Loucy (cell line): ENCODE measurements at regions not wholly inside any gene's neighbourhood (a gene's known extent, or its start where the extent isn't known, plus 50 kb on each side); places are given as distances from the start of the nearest gene placed in this dataset.
"Not testable (repeated sequence)": the region's sequence is repeated elsewhere in the genome, so short reads cannot be mapped to it uniquely, and the experiment has no call there.

ENCODE experiments used
- H2AFZ ChIP-seq: fragments of 200-600 bp; sonication (generic); 2 replicates; pipeline ENCODE4 v1.6.0; 2016; ENCODE audit warnings: antibody characterized with exemption, mild to moderate bottlenecking, low read length, moderate library complexity
- H3F3A ChIP-seq: fragments of 200-600 bp; 2 replicates; pipeline ENCODE4 v1.6.0; 2016; ENCODE audit warnings: antibody characterized with exemption, low read depth, mild to moderate bottlenecking
- H3K27me3 ChIP-seq: fragments of 200-600 bp; sonication (generic); 2 replicates; pipeline ENCODE4 v1.6.1; 2014; ENCODE audit warnings: low read length, mild to moderate bottlenecking; ENCODE audit not compliant: insufficient read depth, poor library complexity, severe bottlenecking
- H3K36me3 ChIP-seq: fragments of 200-600 bp; sonication (generic); 2 replicates; pipeline ENCODE4 v1.6.1; 2016; ENCODE audit warnings: low read length; ENCODE audit not compliant: insufficient read depth
- H3K4me1 ChIP-seq: fragments of 200-600 bp; sonication (generic); 2 replicates; pipeline ENCODE4 v1.5.1; 2014; ENCODE audit warnings: low read length, mild to moderate bottlenecking; ENCODE audit not compliant: insufficient read depth, poor library complexity, severe bottlenecking
- H3K4me2 ChIP-seq: fragments of 200-600 bp; sonication (generic); 2 replicates; pipeline ENCODE4 v1.6.0; 2014; ENCODE audit warnings: antibody characterized with exemption, low read length, low read depth, mild to moderate bottlenecking; ENCODE audit not compliant: poor library complexity, severe bottlenecking
- H3K4me3 ChIP-seq: fragments of 200-600 bp; sonication (generic); 2 replicates; pipeline ENCODE4 v1.5.1; 2014; ENCODE audit warnings: low read length, mild to moderate bottlenecking, mixed read lengths; ENCODE audit not compliant: poor library complexity, severe bottlenecking
- H3K79me2 ChIP-seq: fragments of 200-600 bp; sonication (generic); 2 replicates; pipeline ENCODE4 v1.6.1; 2014; ENCODE audit warnings: low read length; ENCODE audit not compliant: insufficient read depth
- H3K9ac ChIP-seq: fragments of 200-600 bp; sonication (generic); 2 replicates; pipeline ENCODE4 v1.6.0; 2014; ENCODE audit warnings: mild to moderate bottlenecking, low read depth, low read length, moderate library complexity; ENCODE audit not compliant: poor library complexity, severe bottlenecking
- H3K9me2 ChIP-seq: fragments of 200-600 bp; sonication (generic); replicated peaks from 2 replicates; pipeline ENCODE4 v1.6.1; 2016; ENCODE audit warnings: low read depth, low read length, mixed read lengths
- H3K9me3 ChIP-seq: fragments of 200-600 bp; sonication (generic); 2 replicates; pipeline ENCODE4 v1.6.1; 2014; ENCODE audit warnings: mild to moderate bottlenecking, antibody characterized with exemption, low read length, low read depth; ENCODE audit not compliant: insufficient read depth
- H4K20me1 ChIP-seq: fragments of 200-600 bp; sonication (generic); 2 replicates; pipeline ENCODE4 v1.6.0; 2014; ENCODE audit warnings: antibody characterized with exemption, low read length, mild to moderate bottlenecking; ENCODE audit not compliant: insufficient read depth, poor library complexity, severe bottlenecking
- EZH2phosphoT487 ChIP-seq: fragments of 200-600 bp; IDR thresholded peaks from 2 replicates; pipeline ENCODE4 v1.6.1; 2018; ENCODE audit warnings: antibody characterized with exemption, mild to moderate bottlenecking, moderate library complexity, borderline replicate concordance
- TF ChIP-seq, protein P1 (sequence below): fragments of 200-600 bp; sonication (generic); conservative IDR thresholded peaks from 2 replicates; pipeline ENCODE4 v1.5.1; 2014; ENCODE audit warnings: mild to moderate bottlenecking, antibody characterized with exemption, low read length

DNA sequence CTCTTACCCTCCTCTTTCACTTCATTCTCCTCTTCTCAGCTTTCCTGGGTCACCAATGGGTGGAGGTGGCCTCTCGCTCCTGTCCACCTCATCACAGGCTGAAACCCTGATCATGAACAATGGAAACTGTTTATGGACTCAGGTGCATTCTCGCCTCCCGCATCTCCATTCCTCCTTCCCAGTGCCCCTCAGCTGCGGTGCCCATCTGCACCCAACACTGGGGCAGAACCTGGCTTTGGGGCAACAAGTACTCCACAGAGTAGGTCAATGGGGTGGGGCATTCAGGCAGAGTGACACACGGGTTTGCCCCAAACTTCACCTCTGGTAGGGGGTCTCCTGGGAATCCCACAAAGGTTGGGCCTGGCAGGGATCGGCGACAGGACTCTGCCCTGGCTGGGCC, 199.5 kb downstream of the RTP5 start:
- no peak overlapping the region for H2AFZ ChIP-seq
- TF ChIP-seq, protein P1, sequence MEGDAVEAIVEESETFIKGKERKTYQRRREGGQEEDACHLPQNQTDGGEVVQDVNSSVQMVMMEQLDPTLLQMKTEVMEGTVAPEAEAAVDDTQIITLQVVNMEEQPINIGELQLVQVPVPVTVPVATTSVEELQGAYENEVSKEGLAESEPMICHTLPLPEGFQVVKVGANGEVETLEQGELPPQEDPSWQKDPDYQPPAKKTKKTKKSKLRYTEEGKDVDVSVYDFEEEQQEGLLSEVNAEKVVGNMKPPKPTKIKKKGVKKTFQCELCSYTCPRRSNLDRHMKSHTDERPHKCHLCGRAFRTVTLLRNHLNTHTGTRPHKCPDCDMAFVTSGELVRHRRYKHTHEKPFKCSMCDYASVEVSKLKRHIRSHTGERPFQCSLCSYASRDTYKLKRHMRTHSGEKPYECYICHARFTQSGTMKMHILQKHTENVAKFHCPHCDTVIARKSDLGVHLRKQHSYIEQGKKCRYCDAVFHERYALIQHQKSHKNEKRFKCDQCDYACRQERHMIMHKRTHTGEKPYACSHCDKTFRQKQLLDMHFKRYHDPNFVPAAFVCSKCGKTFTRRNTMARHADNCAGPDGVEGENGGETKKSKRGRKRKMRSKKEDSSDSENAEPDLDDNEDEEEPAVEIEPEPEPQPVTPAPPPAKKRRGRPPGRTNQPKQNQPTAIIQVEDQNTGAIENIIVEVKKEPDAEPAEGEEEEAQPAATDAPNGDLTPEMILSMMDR, result no peak
- TF ChIP-seq EZH2phosphoT487, result no peak
- H3K4me1 ChIP-seq, result no peaks in the 10 kb centered on the region
- no peak overlapping the region for H3K4me2 ChIP-seq
- no peaks in the 10 kb centered on the region for H3K9me3 ChIP-seq
- H3K36me3 ChIP-seq, result no peaks in the 10 kb centered on the region
- no peaks in the 10 kb centered on the region for H3K9me2 ChIP-seq
- no peaks in the 10 kb centered on the region for H4K20me1 ChIP-seq
- H3K27me3 ChIP-seq, result no peaks in the 10 kb centered on the region
- H3K79me2 ChIP-seq, result no peaks in the 10 kb centered on the region
- no peak overlapping the region for H3K9ac ChIP-seq
- H3F3A ChIP-seq, result no peaks in the 10 kb centered on the region
- no peak overlapping the region for H3K4me3 ChIP-seq

DNA sequence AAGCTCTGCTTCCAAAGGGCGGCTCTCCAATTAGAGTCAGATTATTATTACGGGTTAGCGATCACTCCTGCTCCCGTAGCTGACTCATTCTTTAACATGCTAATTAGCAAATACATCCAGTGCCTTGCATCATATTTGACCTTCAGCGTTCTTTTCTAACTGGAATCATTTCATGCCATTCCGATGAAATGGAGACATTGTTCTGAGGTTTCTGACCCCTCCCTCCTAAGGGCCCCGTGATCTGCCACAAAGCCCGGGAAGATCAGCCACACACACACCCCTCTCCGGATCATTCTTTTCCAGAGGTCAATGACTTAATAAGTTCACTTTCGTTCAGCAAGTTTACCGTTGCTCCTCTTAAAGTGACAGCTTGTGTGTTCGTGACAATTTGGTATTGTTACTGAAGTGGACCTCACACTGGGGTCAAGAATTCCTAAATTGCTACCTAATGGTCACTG, 200.4 kb downstream of the RTP5 start:
- not testable (repeated sequence) for H3K4me1 ChIP-seq, H3K9ac ChIP-seq, H4K20me1 ChIP-seq, H3K4me3 ChIP-seq, H3K9me3 ChIP-seq, H3K79me2 ChIP-seq, H2AFZ ChIP-seq, H3K4me2 ChIP-seq, H3K36me3 ChIP-seq, H3K9me2 ChIP-seq, H3F3A ChIP-seq, H3K27me3 ChIP-seq

DNA sequence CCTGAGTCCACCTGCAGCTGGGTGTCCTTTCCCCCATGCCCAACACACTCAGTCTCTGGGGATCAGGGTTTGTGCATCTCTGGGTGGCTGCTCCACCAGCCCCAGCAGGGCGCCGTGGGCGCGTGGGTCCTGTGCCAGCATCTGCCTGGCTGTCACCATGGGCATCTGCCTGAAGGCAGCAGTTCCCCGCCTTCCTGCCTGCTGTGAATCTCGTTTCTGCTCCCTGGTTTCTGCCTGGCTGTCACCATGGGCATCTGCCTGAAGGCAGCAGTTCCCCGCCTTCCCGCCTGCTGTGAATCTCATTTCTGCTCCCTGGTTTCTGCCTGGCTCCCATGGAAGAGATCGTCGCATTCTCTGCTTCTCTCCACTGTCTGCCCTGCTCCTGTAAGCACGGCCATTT, 201.2 kb downstream of the RTP5 start:
- H4K20me1 ChIP-seq, H3K4me1 ChIP-seq, H3K36me3 ChIP-seq, H3K9me3 ChIP-seq, H3K27me3 ChIP-seq, H3K9me2 ChIP-seq, H3K4me3 ChIP-seq, H3F3A ChIP-seq, H3K79me2 ChIP-seq, H3K4me2 ChIP-seq, H2AFZ ChIP-seq, H3K9ac ChIP-seq: not testable (repeated sequence)

DNA sequence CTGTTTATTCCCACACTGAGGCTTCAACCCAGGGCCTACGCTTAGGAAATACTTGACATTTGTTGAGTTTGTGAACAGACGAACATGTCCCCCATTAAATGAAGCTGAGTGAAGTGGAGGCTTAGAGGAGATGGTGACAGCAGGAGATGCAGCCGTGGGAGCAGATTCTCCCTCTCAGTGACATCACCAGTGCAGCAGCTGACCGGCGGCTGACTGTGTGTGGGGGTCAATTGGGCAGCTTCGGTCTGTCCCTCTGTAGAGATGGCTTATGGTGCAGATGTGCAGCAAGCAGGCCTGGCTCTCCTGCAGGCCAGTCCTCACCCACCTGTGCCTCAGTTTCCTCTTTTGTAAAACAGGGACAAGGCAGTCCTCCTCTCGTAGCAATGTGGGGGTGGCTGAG, 201.8 kb downstream of the RTP5 start:
- not testable (repeated sequence) for H3K4me3 ChIP-seq, H3K4me2 ChIP-seq, H3F3A ChIP-seq, H3K27me3 ChIP-seq, H3K36me3 ChIP-seq, H3K9me3 ChIP-seq, H3K79me2 ChIP-seq, H2AFZ ChIP-seq, H3K4me1 ChIP-seq, H4K20me1 ChIP-seq, H3K9ac ChIP-seq, H3K9me2 ChIP-seq

DNA sequence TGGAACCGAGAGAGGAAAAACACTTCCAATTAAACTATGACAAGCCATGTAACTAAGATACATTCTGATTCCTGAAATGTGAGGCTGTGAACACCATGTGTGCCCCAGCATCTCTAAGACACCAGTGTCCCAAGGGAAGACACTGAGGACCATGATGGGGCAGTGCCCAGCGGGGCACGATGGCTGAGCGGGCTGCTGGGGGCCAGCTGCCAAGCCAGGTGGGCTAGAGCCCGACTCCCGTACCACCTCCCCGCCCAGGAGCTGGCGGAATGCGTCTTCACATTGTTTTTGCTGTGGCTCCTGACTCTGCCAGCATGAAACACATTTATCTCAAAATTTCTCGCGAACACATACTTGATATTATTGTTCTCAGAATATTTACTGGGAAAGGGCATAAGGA, 202.4 kb downstream of the RTP5 start:
- H3K4me2 ChIP-seq, H3K27me3 ChIP-seq, H3K4me3 ChIP-seq, H3K9me2 ChIP-seq, H4K20me1 ChIP-seq, H3F3A ChIP-seq, H3K9me3 ChIP-seq, H2AFZ ChIP-seq, H3K4me1 ChIP-seq, H3K9ac ChIP-seq, H3K79me2 ChIP-seq, H3K36me3 ChIP-seq: not testable (repeated sequence)
